Right lobe of liver (tissue), 6 donors: ENCODE measurements at regions not wholly inside any gene's neighbourhood (a gene's known extent, or its start where the extent isn't known, plus 50 kb on each side); places are given as distances from the start of the nearest gene placed in this dataset.

Experiments
- ATAC-seq, 4 donors: fragments of 200-7000 bp; cut with Tn5 transposase; one replicate each; pipeline ENCODE4 v1.9.1; 2020; ENCODE audit warnings: mild to moderate bottlenecking in 4 of 4, moderate library complexity in 4 of 4
- DNase-seq, 3 donors: peaks; one replicate each; pipeline ENCODE4 v3.0.0-alpha.2; 2020
- H3K27ac ChIP-seq, 3 donors: fragments of 200-600 bp; one replicate each; pipeline ENCODE4 v1.8.0; 2022
- H3K27me3 ChIP-seq, 2 donors: fragments of 200-600 bp; one replicate each; pipeline ENCODE4 v1.8.0; 2022
- H3K36me3 ChIP-seq, 4 donors: fragments of 200-600 bp; sonication (generic) in 1 of 4; one replicate each; pipeline versions ENCODE4 v1.5.1 to v1.8.0; 2017 to 2022; ENCODE audit warnings: control low read depth in 1 of 4
- H3K4me1 ChIP-seq, 4 donors: fragments of 200-600 bp; sonication (generic) in 1 of 4; one replicate each; pipeline versions ENCODE4 v1.5.1 to v1.8.0; 2017 to 2022; ENCODE audit warnings: control low read depth in 1 of 4
- H3K4me3 ChIP-seq, 3 donors: fragments of 200-600 bp; one replicate each; pipeline ENCODE4 v1.8.0; 2022
- H3K9me3 ChIP-seq, 4 donors: fragments of 200-600 bp; sonication (generic) in 1 of 4; one replicate each; pipeline versions ENCODE4 v1.5.1 to v1.8.0; 2017 to 2022; ENCODE audit warnings: control low read depth in 1 of 4
- CTCF ChIP-seq, 4 donors: fragments of 200-600 bp in 3 of 4; fragments of 450-650 bp in 1 of 4; IDR thresholded peaks; one replicate each; pipeline versions ENCODE4 v1.5.1 to v1.8.0; 2016 to 2022; ENCODE audit warnings: antibody characterized with exemption in 4 of 4, mild to moderate bottlenecking in 2 of 4
- POLR2A ChIP-seq: fragments of 450-650 bp; IDR thresholded peaks from one replicate; pipeline ENCODE4 v1.6.1; 2017; ENCODE audit warnings: antibody characterized with exemption, mild to moderate bottlenecking
- WGBS: methylation state at CpG from one replicate; pipeline ENCODE4 v1.1.6; 2018; ENCODE audit warnings: low coverage, low lambda C conversion rate; ENCODE audit not compliant: insufficient coverage; ENCODE audit errors: missing lambda C conversion rate; 5-methylcytosine and 5-hydroxymethylcytosine counted together
- intact Hi-C, 2 donors: fragments of 100-400 bp; cut with DNase I; formaldehyde crosslinking; loops; one replicate each; pipeline versions ENCODE4 v1.11.2 to v1.14.1; 2022
- donor health status: DM: no; HTN: yes; CAD: no.
- donor health status: DM: no; HTN: no; CAD: no.
- donor health status: DM: no; HTN: no; CAD: no.
- donor health status: DM: no; HTN: yes; CAD: no.
- donor health status: DM: no; HTN: yes; CAD: no.

DNA sequence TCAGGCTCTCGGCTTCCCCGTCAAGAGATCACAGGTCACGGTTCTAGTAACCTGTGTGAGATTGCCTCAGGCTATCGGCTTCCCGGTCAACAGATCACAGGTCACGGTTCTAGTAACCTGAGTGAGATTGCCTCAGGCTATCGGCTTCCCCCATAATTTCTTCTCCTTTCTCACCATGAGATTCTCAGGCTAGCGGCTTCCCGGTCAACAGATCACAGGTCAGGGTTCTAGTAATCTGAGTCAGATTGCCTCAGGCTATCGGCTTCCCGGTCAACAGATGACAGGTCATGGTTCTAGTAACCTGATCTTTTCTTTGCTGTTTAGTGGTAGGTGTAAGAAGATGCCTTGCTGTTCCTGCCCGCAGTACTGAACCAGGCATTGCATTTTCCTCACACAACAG is 418.2 kb upstream of the ZNF717 start:
- 55% methylated on average over 9 of the region's 12 CpGs for WGBS
- Histone ChIP-seq H3K36me3 (no peaks in the 10 kb centered on the region), H3K9me3 (no peaks in the 10 kb centered on the region), H3K4me1 (no peaks in the 10 kb centered on the region), H3K4me3 (no peak overlapping the region), H3K27me3 (no peaks in the 10 kb centered on the region), H3K27ac (no peak overlapping the region)
- DNase-seq (no peak), ATAC-seq (peak in 1 of 4 donors; percentile 37)
- intact Hi-C loops: no loop called here
- TF ChIP-seq CTCF (IDR thresholded peaks at IDR 0.05): no peak
- no peak for TF ChIP-seq POLR2A

GRCh38 chr3:76206346-76206745 is 421.0 kb upstream of the ZNF717 start:
- DNase-seq (no peak), ATAC-seq (no peak)
- TF ChIP-seq CTCF (IDR thresholded peaks at IDR 0.05) (no peak), POLR2A (no peak)
- intact Hi-C loops: no loop called here
- Histone ChIP-seq H3K9me3 (no peaks in the 10 kb centered on the region), H3K36me3 (no peaks in the 10 kb centered on the region), H3K27ac (no peak overlapping the region), H3K4me1 (no peaks in the 10 kb centered on the region), H3K27me3 (no peaks in the 10 kb centered on the region), H3K4me3 (no peak overlapping the region)
- 25% methylated on average over 3 of the region's 3 CpGs for whole genome bisulfite sequencing

DNA sequence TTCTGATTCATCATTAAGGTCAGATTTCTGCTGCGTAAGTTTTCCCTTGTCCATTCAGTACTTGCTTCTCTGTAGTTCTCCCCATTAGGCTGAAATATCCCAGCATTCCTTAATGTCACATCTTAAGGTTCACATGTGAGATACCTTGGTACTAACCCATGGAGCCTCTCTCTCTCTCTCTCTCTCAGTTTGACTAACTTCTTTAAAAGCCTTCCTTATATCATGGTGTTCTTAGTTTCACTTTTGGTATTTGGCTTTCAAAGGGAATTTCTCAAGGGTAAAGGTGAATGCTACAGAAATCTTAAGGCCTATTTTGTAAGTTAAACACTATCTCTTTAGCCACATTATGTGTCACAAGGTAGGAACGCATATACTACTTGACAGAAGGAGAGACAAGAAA is 427.3 kb upstream of the ZNF717 start:
- H3K27me3 ChIP-seq: no peaks in the 10 kb centered on the region
- no peak for ATAC-seq
- H3K4me1 ChIP-seq: no peaks in the 10 kb centered on the region
- H3K36me3 ChIP-seq: no peaks in the 10 kb centered on the region
- intact Hi-C loops: no loop called here
- no peak for DNase-seq
- WGBS: 52% methylated on average over 2 of the region's 2 CpGs
- no peaks in the 10 kb centered on the region for H3K9me3 ChIP-seq
- TF ChIP-seq CTCF (IDR thresholded peaks at IDR 0.05) (no peak), POLR2A (no peak)
- H3K4me3 ChIP-seq: no peak overlapping the region
- no peak overlapping the region for H3K27ac ChIP-seq

GRCh38 chr3:76222201-76222600 is 436.9 kb upstream of the ZNF717 start:
- no peaks in the 10 kb centered on the region for H3K4me1 ChIP-seq
- no peak for DNase-seq
- intact Hi-C loops: no loop called here
- no peaks in the 10 kb centered on the region for H3K36me3 ChIP-seq
- TF ChIP-seq CTCF (IDR thresholded peaks at IDR 0.05) (no peak), POLR2A (no peak)
- 36% methylated on average over 2 of the region's 2 CpGs for WGBS
- no peak overlapping the region for H3K27ac ChIP-seq
- H3K9me3 ChIP-seq: no peaks in the 10 kb centered on the region
- no peaks in the 10 kb centered on the region for H3K27me3 ChIP-seq
- no peak for ATAC-seq
- H3K4me3 ChIP-seq: no peak overlapping the region

GRCh38 chr3:76231258-76231657 is 445.9 kb upstream of the ZNF717 start:
- Histone ChIP-seq H3K4me1 (no peaks in the 10 kb centered on the region), H3K4me3 (no peak overlapping the region), H3K9me3 (no peaks in the 10 kb centered on the region), H3K27me3 (no peaks in the 10 kb centered on the region), H3K27ac (no peak overlapping the region), H3K36me3 (no peaks in the 10 kb centered on the region)
- TF ChIP-seq CTCF (IDR thresholded peaks at IDR 0.05) (no peak), POLR2A (no peak)
- intact Hi-C loops: no loop called here
- WGBS: 67% methylated on average over 4 of the region's 4 CpGs
- ATAC-seq: no peak
- no peak for DNase-seq
